GM21381 (cell line): ENCODE measurements at regions not wholly inside any gene's neighbourhood (a gene's known extent, or its start where the extent isn't known, plus 50 kb on each side); places are given as distances from the start of the nearest gene placed in this dataset.

ENCODE experiments used
- ATAC-seq: cut with Tn5 transposase; IDR thresholded peaks from one replicate; pipeline ENCODE4 v1.9.1; 2021; ENCODE audit warnings: mild to moderate bottlenecking, moderate library complexity; ENCODE audit not compliant: unreplicated experiment

GRCh38 chr2:107419191-107419590, 407.5 kb upstream of the RGPD4 start:
- ATAC-seq, result no peak

- no peak for ATAC-seq
Measured at GRCh38 chr2:107428781-107429180, 397.9 kb upstream of the RGPD4 start.

GRCh38 chr2:107430006-107430405, 396.7 kb upstream of the RGPD4 start:
- ATAC-seq, result no peak

- ATAC-seq, result no peak
Measured at GRCh38 chr2:107430596-107431266, 396.0 kb upstream of the RGPD4 start.

- no peak for ATAC-seq
Measured at GRCh38 chr2:107436281-107436680, 390.4 kb upstream of the RGPD4 start.

- no peak for ATAC-seq
Measured at GRCh38 chr2:107437265-107437664, 389.4 kb upstream of the RGPD4 start.

GRCh38 chr2:107437807-107438206, 388.9 kb upstream of the RGPD4 start:
- no peak for ATAC-seq

GRCh38 chr2:107448160-107448559, 378.5 kb upstream of the RGPD4 start:
- no peak for ATAC-seq

GRCh38 chr2:107461301-107461700, 365.4 kb upstream of the RGPD4 start:
- ATAC-seq, result no peak

- no peak for ATAC-seq
Measured at GRCh38 chr2:107462181-107462580, 364.5 kb upstream of the RGPD4 start.

- ATAC-seq, result no peak
Measured at GRCh38 chr2:107466241-107466640, 360.5 kb upstream of the RGPD4 start.

- no peak for ATAC-seq
Measured at GRCh38 chr2:107466984-107467773, 359.5 kb upstream of the RGPD4 start.

GRCh38 chr2:107469437-107469995, 357.2 kb upstream of the RGPD4 start:
- no peak for ATAC-seq

GRCh38 chr2:107473150-107473549, 353.5 kb upstream of the RGPD4 start:
- ATAC-seq, result no peak

GRCh38 chr2:107475859-107476258, 350.8 kb upstream of the RGPD4 start:
- ATAC-seq, result no peak

- ATAC-seq, result no peak
Measured at GRCh38 chr2:107502539-107502938, 324.2 kb upstream of the RGPD4 start.

- ATAC-seq, result no peak
Measured at GRCh38 chr2:107511970-107512789, 314.5 kb upstream of the RGPD4 start.

- no peak for ATAC-seq
Measured at GRCh38 chr2:107525406-107525805, 301.3 kb upstream of the RGPD4 start.

- ATAC-seq, result no peak
Measured at GRCh38 chr2:107529146-107529545, 297.5 kb upstream of the RGPD4 start.

- no peak for ATAC-seq
Measured at GRCh38 chr2:107530046-107530445, 296.6 kb upstream of the RGPD4 start.

- ATAC-seq, result no peak
Measured at GRCh38 chr2:107534926-107535325, 291.8 kb upstream of the RGPD4 start.
